ENCODE measurements at regions not wholly inside any gene's neighbourhood (a gene's known extent, or its start where the extent isn't known, plus 50 kb on each side); places are given as distances from the start of the nearest gene placed in this dataset.

- TF ChIP-seq HDGF (IDR thresholded peaks at IDR 0.05; ENCODE audit: borderline replicate concordance) = no peak
- TF ChIP-seq FOXM1 (IDR thresholded peaks at IDR 0.05; ENCODE audit: borderline replicate concordance) = no peak
- TF ChIP-seq LEF1 (IDR thresholded peaks at IDR 0.05; ENCODE audit: borderline replicate concordance) = no peak
- TF ChIP-seq SUZ12 (IDR thresholded peaks at IDR 0.05) = no peak
- no peak for TF ChIP-seq SP1 (IDR thresholded peaks at IDR 0.05)
- no peak for TF ChIP-seq FOXK2 (IDR thresholded peaks at IDR 0.05)
- TF ChIP-seq ZNF384 (IDR thresholded peaks at IDR 0.05) = no peak
- TF ChIP-seq NFRKB (IDR thresholded peaks at IDR 0.05) = no peak
- TF ChIP-seq BHLHE40 (IDR thresholded peaks at IDR 0.05; ENCODE audit: borderline replicate concordance) = no peak
- TF ChIP-seq ARNT (IDR thresholded peaks at IDR 0.05) = no peak
- TF ChIP-seq ELF4 (IDR thresholded peaks at IDR 0.05) = no peak
Measured at GRCh38 chr7:81870608-81871007, 100.8 kb upstream of the HGF start.
